ENCODE measurements at regions not wholly inside any gene's neighbourhood (a gene's known extent, or its start where the extent isn't known, plus 50 kb on each side); places are given as distances from the start of the nearest gene placed in this dataset.

- no peak overlapping the region for H3K27ac ChIP-seq (ENCODE audit: low read depth, low read length)
- H3K9me3 ChIP-seq (ENCODE audit: control insufficient read depth, insufficient read depth, low read length): no peaks in the 10 kb centered on the region
- WGBS (ENCODE audit: insufficient coverage): 100% methylated on average over 1 of the region's 7 CpGs
- H3K4me3 ChIP-seq (ENCODE audit: low read depth, low read length): no peak overlapping the region
- H3K36me3 ChIP-seq (ENCODE audit: control insufficient read depth, insufficient read depth, low read length): no peaks in the 10 kb centered on the region
- H3K4me1 ChIP-seq (ENCODE audit: control insufficient read depth, insufficient read depth, low read length): peaks cover 4% of the 10 kb centered on the region
- no peak for DNase-seq (ENCODE audit: low read depth in 4 of 6, low spot score in 6 of 6)
- H3K27me3 ChIP-seq (ENCODE audit: control insufficient read depth, insufficient read depth, low read length): no peaks in the 10 kb centered on the region
Measured at GRCh38 chr2:216320852-216321251, 51.4 kb downstream of the MARCHF4 start.

- H3K9me3 ChIP-seq (ENCODE audit: control insufficient read depth, insufficient read depth, low read length): no peaks in the 10 kb centered on the region
- H3K4me3 ChIP-seq (ENCODE audit: low read depth, low read length): no peak overlapping the region
- no CpG with 5 or more reads among the region's 2 CpGs for WGBS (ENCODE audit: insufficient coverage)
- H3K4me1 ChIP-seq (ENCODE audit: control insufficient read depth, insufficient read depth, low read length): peaks cover 4% of the 10 kb centered on the region
- no peaks in the 10 kb centered on the region for H3K27me3 ChIP-seq (ENCODE audit: control insufficient read depth, insufficient read depth, low read length)
- no peak overlapping the region for H3K27ac ChIP-seq (ENCODE audit: low read depth, low read length)
- no peak for DNase-seq (ENCODE audit: low read depth in 4 of 6, low spot score in 6 of 6)
- H3K36me3 ChIP-seq (ENCODE audit: control insufficient read depth, insufficient read depth, low read length): no peaks in the 10 kb centered on the region
Measured at GRCh38 chr2:216319771-216320170, 52.5 kb downstream of the MARCHF4 start.

GRCh38 chr2:216318521-216318874, 53.8 kb downstream of the MARCHF4 start:
- no peaks in the 10 kb centered on the region for H3K27me3 ChIP-seq (ENCODE audit: control insufficient read depth, insufficient read depth, low read length)
- H3K27ac ChIP-seq (ENCODE audit: low read depth, low read length): no peak overlapping the region
- H3K4me3 ChIP-seq (ENCODE audit: low read depth, low read length): no peak overlapping the region
- 38% methylated on average over 1 of the region's 2 CpGs for WGBS (ENCODE audit: insufficient coverage)
- DNase-seq (ENCODE audit: low read depth in 4 of 6, low spot score in 6 of 6): no peak
- H3K9me3 ChIP-seq (ENCODE audit: control insufficient read depth, insufficient read depth, low read length): no peaks in the 10 kb centered on the region
- no peaks in the 10 kb centered on the region for H3K36me3 ChIP-seq (ENCODE audit: control insufficient read depth, insufficient read depth, low read length)
- peaks cover 4% of the 10 kb centered on the region for H3K4me1 ChIP-seq (ENCODE audit: control insufficient read depth, insufficient read depth, low read length)

GRCh38 chr2:216317831-216318520, 54.3 kb downstream of the MARCHF4 start:
- H3K27me3 ChIP-seq (ENCODE audit: control insufficient read depth, insufficient read depth, low read length): no peaks in the 10 kb centered on the region
- DNase-seq (ENCODE audit: low read depth in 4 of 6, low spot score in 6 of 6): peak in 1 of 6 donors; percentile 71
- peaks cover 4% of the 10 kb centered on the region for H3K4me1 ChIP-seq (ENCODE audit: control insufficient read depth, insufficient read depth, low read length)
- 64% methylated on average over 5 of the region's 9 CpGs for WGBS (ENCODE audit: insufficient coverage)
- no peaks in the 10 kb centered on the region for H3K9me3 ChIP-seq (ENCODE audit: control insufficient read depth, insufficient read depth, low read length)
- no peak overlapping the region for H3K4me3 ChIP-seq (ENCODE audit: low read depth, low read length)
- H3K27ac ChIP-seq (ENCODE audit: low read depth, low read length): no peak overlapping the region
- H3K36me3 ChIP-seq (ENCODE audit: control insufficient read depth, insufficient read depth, low read length): no peaks in the 10 kb centered on the region

- DNase-seq (ENCODE audit: low read depth in 4 of 6, low spot score in 6 of 6): no peak
- H3K27ac ChIP-seq (ENCODE audit: low read depth, low read length): no peak overlapping the region
- no CpG with 5 or more reads among the region's 2 CpGs for WGBS (ENCODE audit: insufficient coverage)
- no peaks in the 10 kb centered on the region for H3K36me3 ChIP-seq (ENCODE audit: control insufficient read depth, insufficient read depth, low read length)
- no peaks in the 10 kb centered on the region for H3K27me3 ChIP-seq (ENCODE audit: control insufficient read depth, insufficient read depth, low read length)
- H3K4me3 ChIP-seq (ENCODE audit: low read depth, low read length): no peak overlapping the region
- peaks cover 4% of the 10 kb centered on the region for H3K4me1 ChIP-seq (ENCODE audit: control insufficient read depth, insufficient read depth, low read length)
- no peaks in the 10 kb centered on the region for H3K9me3 ChIP-seq (ENCODE audit: control insufficient read depth, insufficient read depth, low read length)
Measured at GRCh38 chr2:216316743-216317142, 55.5 kb downstream of the MARCHF4 start.

GRCh38 chr2:216315802-216316603, 56.3 kb downstream of the MARCHF4 start:
- no peaks in the 10 kb centered on the region for H3K27me3 ChIP-seq (ENCODE audit: control insufficient read depth, insufficient read depth, low read length)
- no peak overlapping the region for H3K4me3 ChIP-seq (ENCODE audit: low read depth, low read length)
- WGBS (ENCODE audit: insufficient coverage): 30% methylated on average over 14 of the region's 19 CpGs
- no peaks in the 10 kb centered on the region for H3K9me3 ChIP-seq (ENCODE audit: control insufficient read depth, insufficient read depth, low read length)
- no peak overlapping the region for H3K27ac ChIP-seq (ENCODE audit: low read depth, low read length)
- DNase-seq (ENCODE audit: low read depth in 4 of 6, low spot score in 6 of 6): peak in 1 of 6 donors; percentile 42
- no peaks in the 10 kb centered on the region for H3K36me3 ChIP-seq (ENCODE audit: control insufficient read depth, insufficient read depth, low read length)
- peaks cover 4% of the 10 kb centered on the region for H3K4me1 ChIP-seq (ENCODE audit: control insufficient read depth, insufficient read depth, low read length)

GRCh38 chr2:216312441-216312840, 59.8 kb downstream of the MARCHF4 start:
- no peaks in the 10 kb centered on the region for H3K36me3 ChIP-seq (ENCODE audit: control insufficient read depth, insufficient read depth, low read length)
- no peak overlapping the region for H3K4me3 ChIP-seq (ENCODE audit: low read depth, low read length)
- no peaks in the 10 kb centered on the region for H3K9me3 ChIP-seq (ENCODE audit: control insufficient read depth, insufficient read depth, low read length)
- no CpG with 5 or more reads among the region's 1 CpG for WGBS (ENCODE audit: insufficient coverage)
- no peak overlapping the region for H3K27ac ChIP-seq (ENCODE audit: low read depth, low read length)
- no peaks in the 10 kb centered on the region for H3K27me3 ChIP-seq (ENCODE audit: control insufficient read depth, insufficient read depth, low read length)
- peaks cover 4% of the 10 kb centered on the region for H3K4me1 ChIP-seq (ENCODE audit: control insufficient read depth, insufficient read depth, low read length)
- no peak for DNase-seq (ENCODE audit: low read depth in 4 of 6, low spot score in 6 of 6)

- DNase-seq (ENCODE audit: low read depth in 4 of 6, low spot score in 6 of 6): peak in 1 of 6 donors; percentile 74
- peaks cover 3% of the 10 kb centered on the region for H3K4me1 ChIP-seq (ENCODE audit: control insufficient read depth, insufficient read depth, low read length)
- WGBS (ENCODE audit: insufficient coverage): 69% methylated on average over 3 of the region's 5 CpGs
- H3K4me3 ChIP-seq (ENCODE audit: low read depth, low read length): no peak overlapping the region
- no peaks in the 10 kb centered on the region for H3K9me3 ChIP-seq (ENCODE audit: control insufficient read depth, insufficient read depth, low read length)
- no peaks in the 10 kb centered on the region for H3K36me3 ChIP-seq (ENCODE audit: control insufficient read depth, insufficient read depth, low read length)
- no peaks in the 10 kb centered on the region for H3K27me3 ChIP-seq (ENCODE audit: control insufficient read depth, insufficient read depth, low read length)
- H3K27ac ChIP-seq (ENCODE audit: low read depth, low read length): no peak overlapping the region
Measured at GRCh38 chr2:216308576-216308975, 63.7 kb downstream of the MARCHF4 start.

- Histone ChIP-seq H3K9me3 (ENCODE audit: control insufficient read depth, insufficient read depth, low read length) (no peaks in the 10 kb centered on the region), H3K4me1 (ENCODE audit: control insufficient read depth, insufficient read depth, low read length) (peaks cover 3% of the 10 kb centered on the region), H3K27ac (ENCODE audit: low read depth, low read length) (no peak overlapping the region), H3K27me3 (ENCODE audit: control insufficient read depth, insufficient read depth, low read length) (no peaks in the 10 kb centered on the region), H3K36me3 (ENCODE audit: control insufficient read depth, insufficient read depth, low read length) (no peaks in the 10 kb centered on the region), H3K4me3 (ENCODE audit: low read depth, low read length) (no peak overlapping the region)
- no CpG with 5 or more reads among the region's 6 CpGs for WGBS (ENCODE audit: insufficient coverage)
- no peak for DNase-seq (ENCODE audit: low read depth in 4 of 6, low spot score in 6 of 6)
Measured at GRCh38 chr2:216307496-216307895, 64.8 kb downstream of the MARCHF4 start.

- H3K27me3 ChIP-seq (ENCODE audit: control insufficient read depth, insufficient read depth, low read length): no peaks in the 10 kb centered on the region
- no peak overlapping the region for H3K4me3 ChIP-seq (ENCODE audit: low read depth, low read length)
- H3K27ac ChIP-seq (ENCODE audit: low read depth, low read length): no peak overlapping the region
- H3K4me1 ChIP-seq (ENCODE audit: control insufficient read depth, insufficient read depth, low read length): peaks cover 3% of the 10 kb centered on the region
- no peaks in the 10 kb centered on the region for H3K36me3 ChIP-seq (ENCODE audit: control insufficient read depth, insufficient read depth, low read length)
- DNase-seq (ENCODE audit: low read depth in 4 of 6, low spot score in 6 of 6): no peak
- H3K9me3 ChIP-seq (ENCODE audit: control insufficient read depth, insufficient read depth, low read length): no peaks in the 10 kb centered on the region
- WGBS (ENCODE audit: insufficient coverage): 40% methylated on average over 4 of the region's 6 CpGs
Measured at GRCh38 chr2:216306868-216307267, 65.4 kb downstream of the MARCHF4 start.

Data from spinal cord (tissue), 9 donors.